ENCODE measurements at regions not wholly inside any gene's neighbourhood (a gene's known extent, or its start where the extent isn't known, plus 50 kb on each side); places are given as distances from the start of the nearest gene placed in this dataset.

GRCh38 chr1:38605063-38605462 is 254.5 kb downstream of the RRAGC start:
- no peak overlapping the region for H3K14ac ChIP-seq (ENCODE audit: low read length)
- H3K4me3 ChIP-seq (ENCODE audit: low read depth, low read length), result no peak overlapping the region
- no peak overlapping the region for H2AFZ ChIP-seq (ENCODE audit: insufficient read depth, low read length, poor library complexity)
- DNase-seq, result no peak
- no peaks in the 10 kb centered on the region for H3K36me3 ChIP-seq (ENCODE audit: control insufficient read depth in 1 of 2, insufficient read depth in 2 of 2, low read length in 2 of 2)
- H2AK5ac ChIP-seq (ENCODE audit: low read length), result no peak overlapping the region
- H3K23ac ChIP-seq (ENCODE audit: low read length), result no peak overlapping the region
- no peak overlapping the region for H4K12ac ChIP-seq (ENCODE audit: low read depth, low read length)
- H2BK12ac ChIP-seq (ENCODE audit: low read length), result no peak overlapping the region
- H2BK120ac ChIP-seq (ENCODE audit: insufficient read depth, low read length, poor library complexity), result no peak overlapping the region
- no peak overlapping the region for H3K27ac ChIP-seq (ENCODE audit: low read depth, low read length)
- no peak overlapping the region for H4K8ac ChIP-seq (ENCODE audit: low read depth, low read length)
- H3K4ac ChIP-seq (ENCODE audit: low read depth, low read length), result no peak overlapping the region
- WGBS (ENCODE audit: extremely low coverage, insufficient coverage, insufficient read length), result no CpG with 5 or more reads among the region's 3 CpGs
- no peaks in the 10 kb centered on the region for H3K27me3 ChIP-seq (ENCODE audit: insufficient read depth, low read length)
- no peak overlapping the region for H2BK5ac ChIP-seq (ENCODE audit: low read depth, low read length, poor library complexity)
- H3K79me1 ChIP-seq (ENCODE audit: low read length), result no peaks in the 10 kb centered on the region
- no peak overlapping the region for H3K9ac ChIP-seq (ENCODE audit: low read length)
- H4K91ac ChIP-seq (ENCODE audit: low read depth, low read length), result no peak overlapping the region
- peaks cover 0 to 2% of the 10 kb centered on the region in 2 experiments for H3K4me1 ChIP-seq (ENCODE audit: control insufficient read depth in 1 of 2, insufficient read depth in 2 of 2, low read length in 2 of 2)
- H3K18ac ChIP-seq (ENCODE audit: low read length), result no peak overlapping the region
- H3K79me2 ChIP-seq (ENCODE audit: control insufficient read depth, insufficient read depth, low read length, poor library complexity), result no peaks in the 10 kb centered on the region
- no peak overlapping the region for H3K4me2 ChIP-seq (ENCODE audit: low read length)
- H3K9me3 ChIP-seq (ENCODE audit: insufficient read depth, low read depth, low read length), result no peaks in the 10 kb centered on the region

GRCh38 chr1:38603907-38604306 is 255.7 kb downstream of the RRAGC start:
- no CpG with 5 or more reads among the region's 8 CpGs for WGBS (ENCODE audit: extremely low coverage, insufficient coverage, insufficient read length)

GRCh38 chr1:38600905-38601304 is 258.7 kb downstream of the RRAGC start:
- no peak overlapping the region for H4K8ac ChIP-seq (ENCODE audit: low read depth, low read length)
- no peaks in the 10 kb centered on the region for H3K9me3 ChIP-seq (ENCODE audit: insufficient read depth, low read depth, low read length)
- no peak overlapping the region for H4K12ac ChIP-seq (ENCODE audit: low read depth, low read length)
- H3K27me3 ChIP-seq (ENCODE audit: insufficient read depth, low read length), result no peaks in the 10 kb centered on the region
- no peak overlapping the region for H3K4me2 ChIP-seq (ENCODE audit: low read length)
- no peak for DNase-seq
- no peak overlapping the region for H4K91ac ChIP-seq (ENCODE audit: low read depth, low read length)
- no peak overlapping the region for H3K4ac ChIP-seq (ENCODE audit: low read depth, low read length)
- no peak overlapping the region for H2BK5ac ChIP-seq (ENCODE audit: low read depth, low read length, poor library complexity)
- H3K23ac ChIP-seq (ENCODE audit: low read length), result no peak overlapping the region
- H2AFZ ChIP-seq (ENCODE audit: insufficient read depth, low read length, poor library complexity), result no peak overlapping the region
- no peaks in the 10 kb centered on the region for H3K4me1 ChIP-seq (ENCODE audit: control insufficient read depth in 1 of 2, insufficient read depth in 2 of 2, low read length in 2 of 2)
- H2BK120ac ChIP-seq (ENCODE audit: insufficient read depth, low read length, poor library complexity), result no peak overlapping the region
- no peaks in the 10 kb centered on the region for H3K79me2 ChIP-seq (ENCODE audit: control insufficient read depth, insufficient read depth, low read length, poor library complexity)
- H3K14ac ChIP-seq (ENCODE audit: low read length), result no peak overlapping the region
- H2BK12ac ChIP-seq (ENCODE audit: low read length), result no peak overlapping the region
- H3K27ac ChIP-seq (ENCODE audit: low read depth, low read length), result no peak overlapping the region
- no peak overlapping the region for H3K9ac ChIP-seq (ENCODE audit: low read length)
- no peaks in the 10 kb centered on the region for H3K36me3 ChIP-seq (ENCODE audit: control insufficient read depth in 1 of 2, insufficient read depth in 2 of 2, low read length in 2 of 2)
- H3K79me1 ChIP-seq (ENCODE audit: low read length), result no peaks in the 10 kb centered on the region
- no peak overlapping the region for H3K4me3 ChIP-seq (ENCODE audit: low read depth, low read length)
- H2AK5ac ChIP-seq (ENCODE audit: low read length), result no peak overlapping the region
- no CpG with 5 or more reads among the region's 4 CpGs for WGBS (ENCODE audit: extremely low coverage, insufficient coverage, insufficient read length)
- H3K18ac ChIP-seq (ENCODE audit: low read length), result no peak overlapping the region

More at GRCh38 chr1:38603907-38604306, 255.7 kb downstream of the RRAGC start:
- no peak overlapping the region for H3K14ac ChIP-seq (ENCODE audit: low read length)
- H4K91ac ChIP-seq (ENCODE audit: low read depth, low read length), result no peak overlapping the region
- no peaks in the 10 kb centered on the region for H3K36me3 ChIP-seq (ENCODE audit: control insufficient read depth in 1 of 2, insufficient read depth in 2 of 2, low read length in 2 of 2)
- no peak for DNase-seq
- H3K4ac ChIP-seq (ENCODE audit: low read depth, low read length), result no peak overlapping the region
- H4K12ac ChIP-seq (ENCODE audit: low read depth, low read length), result no peak overlapping the region
- H2AK5ac ChIP-seq (ENCODE audit: low read length), result no peak overlapping the region
- no peaks in the 10 kb centered on the region for H3K9me3 ChIP-seq (ENCODE audit: insufficient read depth, low read depth, low read length)
- no peak overlapping the region for H4K8ac ChIP-seq (ENCODE audit: low read depth, low read length)
- H3K18ac ChIP-seq (ENCODE audit: low read length), result no peak overlapping the region
- H2BK120ac ChIP-seq (ENCODE audit: insufficient read depth, low read length, poor library complexity), result no peak overlapping the region
- no peak overlapping the region for H3K23ac ChIP-seq (ENCODE audit: low read length)
- H3K9ac ChIP-seq (ENCODE audit: low read length), result no peak overlapping the region
- H2BK5ac ChIP-seq (ENCODE audit: low read depth, low read length, poor library complexity), result no peak overlapping the region
- H3K27me3 ChIP-seq (ENCODE audit: insufficient read depth, low read length), result no peaks in the 10 kb centered on the region
- H2AFZ ChIP-seq (ENCODE audit: insufficient read depth, low read length, poor library complexity), result no peak overlapping the region
- no peaks in the 10 kb centered on the region for H3K79me1 ChIP-seq (ENCODE audit: low read length)
- peaks cover 0 to 2% of the 10 kb centered on the region in 2 experiments for H3K4me1 ChIP-seq (ENCODE audit: control insufficient read depth in 1 of 2, insufficient read depth in 2 of 2, low read length in 2 of 2)
- no peak overlapping the region for H3K4me2 ChIP-seq (ENCODE audit: low read length)
- H3K79me2 ChIP-seq (ENCODE audit: control insufficient read depth, insufficient read depth, low read length, poor library complexity), result no peaks in the 10 kb centered on the region
- H2BK12ac ChIP-seq (ENCODE audit: low read length), result no peak overlapping the region
- H3K27ac ChIP-seq (ENCODE audit: low read depth, low read length), result no peak overlapping the region
- H3K4me3 ChIP-seq (ENCODE audit: low read depth, low read length), result no peak overlapping the region

- DNase-seq, result no peak
- H3K9me3 ChIP-seq (ENCODE audit: insufficient read depth, low read depth, low read length), result no peaks in the 10 kb centered on the region
- no peak overlapping the region for H3K27ac ChIP-seq (ENCODE audit: low read depth, low read length)
- WGBS (ENCODE audit: extremely low coverage, insufficient coverage, insufficient read length), result no CpG with 5 or more reads among the region's 1 CpG
- H3K14ac ChIP-seq (ENCODE audit: low read length), result no peak overlapping the region
- H2BK5ac ChIP-seq (ENCODE audit: low read depth, low read length, poor library complexity), result no peak overlapping the region
- H2BK12ac ChIP-seq (ENCODE audit: low read length), result no peak overlapping the region
- no peaks in the 10 kb centered on the region for H3K27me3 ChIP-seq (ENCODE audit: insufficient read depth, low read length)
- H3K4me2 ChIP-seq (ENCODE audit: low read length), result no peak overlapping the region
- no peak overlapping the region for H4K12ac ChIP-seq (ENCODE audit: low read depth, low read length)
- no peaks in the 10 kb centered on the region for H3K36me3 ChIP-seq (ENCODE audit: control insufficient read depth in 1 of 2, insufficient read depth in 2 of 2, low read length in 2 of 2)
- no peak overlapping the region for H4K8ac ChIP-seq (ENCODE audit: low read depth, low read length)
- H2AK5ac ChIP-seq (ENCODE audit: low read length), result no peak overlapping the region
- H3K4me3 ChIP-seq (ENCODE audit: low read depth, low read length), result no peak overlapping the region
- no peaks in the 10 kb centered on the region for H3K79me1 ChIP-seq (ENCODE audit: low read length)
- no peak overlapping the region for H4K91ac ChIP-seq (ENCODE audit: low read depth, low read length)
- H3K4ac ChIP-seq (ENCODE audit: low read depth, low read length), result no peak overlapping the region
- H2BK120ac ChIP-seq (ENCODE audit: insufficient read depth, low read length, poor library complexity), result no peak overlapping the region
- no peaks in the 10 kb centered on the region for H3K79me2 ChIP-seq (ENCODE audit: control insufficient read depth, insufficient read depth, low read length, poor library complexity)
- H3K9ac ChIP-seq (ENCODE audit: low read length), result no peak overlapping the region
- no peak overlapping the region for H3K23ac ChIP-seq (ENCODE audit: low read length)
- no peaks in the 10 kb centered on the region for H3K4me1 ChIP-seq (ENCODE audit: control insufficient read depth in 1 of 2, insufficient read depth in 2 of 2, low read length in 2 of 2)
- H3K18ac ChIP-seq (ENCODE audit: low read length), result no peak overlapping the region
- H2AFZ ChIP-seq (ENCODE audit: insufficient read depth, low read length, poor library complexity), result no peak overlapping the region
Observed at GRCh38 chr1:38600286-38600685, 259.3 kb downstream of the RRAGC start.

Data from trophoblast cell (in vitro differentiated cells and primary cell).